ENCODE measurements at regions not wholly inside any gene's neighbourhood (a gene's known extent, or its start where the extent isn't known, plus 50 kb on each side); places are given as distances from the start of the nearest gene placed in this dataset.
A peak's percentile ranks its signal among the peaks of the same experiment; 100 is the strongest.

DNA sequence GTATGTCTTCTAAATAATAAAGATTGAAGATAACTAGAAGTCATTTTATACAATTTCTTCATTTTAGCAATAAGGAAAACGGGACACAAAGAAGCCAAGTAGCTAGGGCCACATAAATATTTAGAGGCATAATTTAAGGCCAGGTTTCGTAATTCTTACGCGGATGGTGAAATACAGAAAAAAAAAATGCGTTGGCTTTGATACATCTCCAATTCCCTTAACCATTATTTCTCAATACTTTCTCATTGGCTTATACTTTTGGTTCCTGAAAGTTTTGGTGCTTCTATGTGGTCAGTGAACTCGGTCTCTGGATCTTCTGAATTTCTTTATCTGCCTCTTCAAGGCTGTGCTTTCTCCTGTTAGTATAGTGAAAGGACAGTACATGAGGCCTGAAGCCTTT is 888.1 kb downstream of the KCNJ2 start:
- TF ChIP-seq, protein P1, sequence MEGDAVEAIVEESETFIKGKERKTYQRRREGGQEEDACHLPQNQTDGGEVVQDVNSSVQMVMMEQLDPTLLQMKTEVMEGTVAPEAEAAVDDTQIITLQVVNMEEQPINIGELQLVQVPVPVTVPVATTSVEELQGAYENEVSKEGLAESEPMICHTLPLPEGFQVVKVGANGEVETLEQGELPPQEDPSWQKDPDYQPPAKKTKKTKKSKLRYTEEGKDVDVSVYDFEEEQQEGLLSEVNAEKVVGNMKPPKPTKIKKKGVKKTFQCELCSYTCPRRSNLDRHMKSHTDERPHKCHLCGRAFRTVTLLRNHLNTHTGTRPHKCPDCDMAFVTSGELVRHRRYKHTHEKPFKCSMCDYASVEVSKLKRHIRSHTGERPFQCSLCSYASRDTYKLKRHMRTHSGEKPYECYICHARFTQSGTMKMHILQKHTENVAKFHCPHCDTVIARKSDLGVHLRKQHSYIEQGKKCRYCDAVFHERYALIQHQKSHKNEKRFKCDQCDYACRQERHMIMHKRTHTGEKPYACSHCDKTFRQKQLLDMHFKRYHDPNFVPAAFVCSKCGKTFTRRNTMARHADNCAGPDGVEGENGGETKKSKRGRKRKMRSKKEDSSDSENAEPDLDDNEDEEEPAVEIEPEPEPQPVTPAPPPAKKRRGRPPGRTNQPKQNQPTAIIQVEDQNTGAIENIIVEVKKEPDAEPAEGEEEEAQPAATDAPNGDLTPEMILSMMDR (conservative IDR thresholded peaks at IDR 0.05; ENCODE audit: low read depth, low read length): no peak
- H3K4me3 ChIP-seq (ENCODE audit: low read depth, low read length): no peak overlapping the region
- DNase-seq (ENCODE audit: low read depth): no peak

DNA sequence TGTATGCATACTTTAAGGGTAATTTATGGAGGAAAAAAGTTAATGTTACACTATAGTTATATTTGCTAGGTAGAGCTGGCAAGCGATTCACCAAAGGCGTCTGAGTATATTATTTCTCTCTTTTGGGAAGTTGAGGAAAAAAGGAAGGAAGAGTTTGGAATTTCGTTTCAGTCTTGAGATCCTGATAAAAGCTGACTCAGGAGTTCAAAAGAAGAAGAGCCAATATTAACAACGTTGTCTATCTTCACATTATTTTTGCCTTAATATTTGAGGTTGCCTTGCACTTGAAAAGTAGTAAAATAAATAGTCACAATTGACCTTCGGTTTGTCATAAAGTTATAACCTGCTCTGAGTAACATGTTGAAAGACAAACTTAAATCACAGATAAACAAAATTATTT is 888.6 kb downstream of the KCNJ2 start:
- no peak for DNase-seq (ENCODE audit: low read depth)
- TF ChIP-seq, protein P1 (conservative IDR thresholded peaks at IDR 0.05; ENCODE audit: low read depth, low read length): no peak
- H3K4me3 ChIP-seq (ENCODE audit: low read depth, low read length): no peak overlapping the region

DNA sequence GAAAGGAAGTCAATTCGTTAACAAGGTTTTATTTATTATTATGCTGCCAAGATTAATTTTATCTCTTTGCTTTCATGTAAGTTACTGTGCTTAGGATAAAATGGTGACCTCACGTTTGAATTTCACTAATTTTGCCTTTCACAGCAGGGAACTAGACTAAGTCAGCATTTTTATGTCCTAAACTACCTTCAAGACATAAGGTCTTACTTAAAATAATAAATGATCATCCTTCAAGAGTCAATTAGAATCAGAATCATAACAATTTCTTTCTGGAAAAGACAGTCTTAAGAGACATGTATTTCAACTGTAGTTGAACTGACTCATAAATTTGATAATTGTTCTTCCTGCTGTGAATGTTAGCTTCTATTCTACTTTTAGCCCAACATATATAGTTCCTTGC is 893.8 kb downstream of the KCNJ2 start:
- H3K4me3 ChIP-seq (ENCODE audit: low read depth, low read length): no peak overlapping the region
- TF ChIP-seq, protein P1 (conservative IDR thresholded peaks at IDR 0.05; ENCODE audit: low read depth, low read length): no peak
- peak; percentile 16 for DNase-seq (ENCODE audit: low read depth)

DNA sequence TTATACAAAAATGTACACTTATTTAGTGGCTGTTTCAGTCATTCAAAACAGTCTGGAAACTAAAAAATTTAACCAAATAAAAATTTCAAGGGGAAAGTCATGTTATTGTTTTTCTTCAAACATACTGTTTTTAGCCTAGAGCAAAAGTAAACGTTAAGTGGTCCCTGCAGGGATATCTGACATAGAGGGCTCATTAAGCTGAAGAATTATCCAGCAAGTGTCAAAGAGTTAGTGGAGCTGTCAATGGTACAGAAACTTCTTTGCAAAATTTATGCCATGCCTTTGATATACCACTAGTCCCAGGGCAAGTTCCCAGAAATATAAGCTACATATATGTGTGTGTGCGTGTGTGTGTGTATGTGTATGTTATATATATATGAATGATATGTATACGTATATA is 894.2 kb downstream of the KCNJ2 start:
- TF ChIP-seq, protein P1 (conservative IDR thresholded peaks at IDR 0.05; ENCODE audit: low read depth, low read length): no peak

DNA sequence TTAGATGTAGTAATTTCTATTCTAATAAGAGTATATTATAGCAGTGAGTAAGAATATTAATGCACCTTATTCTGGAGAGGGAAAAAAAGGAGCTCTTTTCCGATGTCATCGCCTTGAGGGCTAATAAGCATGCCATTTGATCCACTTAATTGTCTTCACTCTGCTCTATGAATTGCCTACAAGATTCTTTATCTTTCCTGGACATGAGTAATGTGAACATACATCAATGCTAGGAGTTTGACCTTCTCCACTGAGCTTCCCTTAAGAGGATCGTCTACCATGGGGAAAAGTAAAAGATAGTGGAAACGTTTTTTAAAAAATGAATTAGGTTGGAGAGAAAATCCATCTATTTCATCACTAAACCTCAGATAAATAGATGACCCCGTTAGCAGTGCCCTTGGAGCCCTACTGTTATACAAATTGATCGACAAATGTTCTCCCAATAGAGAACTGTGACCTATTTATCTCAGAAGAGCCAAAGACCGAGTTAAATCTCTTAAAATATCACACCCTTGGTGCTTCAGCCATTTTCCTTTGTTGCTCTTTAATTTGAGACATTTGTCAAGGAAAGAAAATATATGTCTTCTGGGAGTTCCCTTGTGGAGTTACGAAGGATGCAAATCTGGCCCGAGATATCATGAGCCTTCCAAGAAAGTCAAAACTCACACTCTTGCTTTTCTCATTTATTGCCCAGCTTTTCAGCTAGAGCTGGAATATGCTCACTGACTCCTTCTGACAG is 898.5 kb downstream of the KCNJ2 start:
- no peak for DNase-seq (ENCODE audit: low read depth)
- TF ChIP-seq, protein P1 (conservative IDR thresholded peaks at IDR 0.05; ENCODE audit: low read depth, low read length): no peak
- no peak overlapping the region for H3K4me3 ChIP-seq (ENCODE audit: low read depth, low read length)

More for the DNA sequence above, 894.2 kb downstream of the KCNJ2 start:
- H3K4me3 ChIP-seq (ENCODE audit: low read depth, low read length): no peak overlapping the region
- DNase-seq (ENCODE audit: low read depth): no peak

DNA sequence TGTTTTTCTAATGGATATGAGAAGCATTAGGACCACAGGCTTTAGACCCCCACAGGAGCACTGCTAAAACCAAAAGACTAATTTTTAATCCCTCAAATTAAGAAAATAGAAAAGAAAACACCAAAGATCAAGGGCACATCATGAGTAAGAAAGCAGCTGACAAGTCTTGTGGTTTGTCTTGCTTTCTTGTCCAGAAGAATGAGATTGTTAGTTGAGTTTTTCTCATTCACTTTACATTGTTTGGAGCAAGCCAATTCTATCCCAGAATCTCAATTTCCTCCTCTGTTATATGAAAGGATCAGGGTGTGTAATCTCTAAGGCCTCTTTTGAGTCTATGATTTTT is 899.0 kb downstream of the KCNJ2 start:
- H3K4me3 ChIP-seq (ENCODE audit: low read depth, low read length): no peak overlapping the region
- DNase-seq (ENCODE audit: low read depth): peak; percentile 60
- TF ChIP-seq, protein P1 (conservative IDR thresholded peaks at IDR 0.05; ENCODE audit: low read depth, low read length): no peak

DNA sequence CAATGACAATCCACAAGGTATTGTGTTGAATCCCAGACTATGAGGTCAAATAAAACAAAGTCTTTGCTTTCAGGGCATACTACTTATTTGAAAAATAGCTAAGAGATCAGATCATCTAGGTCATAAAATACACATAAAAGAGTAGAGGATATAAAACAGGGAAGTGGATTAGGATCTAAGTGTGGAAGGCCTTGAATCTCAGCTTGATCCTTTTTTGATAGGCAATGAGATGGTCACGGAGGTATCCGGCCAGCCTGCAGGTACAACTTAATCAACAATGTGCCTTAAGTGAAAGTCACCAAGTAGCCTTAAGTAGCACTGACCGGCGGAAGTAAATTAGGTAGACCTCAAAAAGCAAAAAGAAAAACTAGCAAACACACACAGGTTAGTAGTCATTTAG is 901.7 kb downstream of the KCNJ2 start:
- TF ChIP-seq, protein P1 (conservative IDR thresholded peaks at IDR 0.05; ENCODE audit: low read depth, low read length): no peak
- no peak overlapping the region for H3K4me3 ChIP-seq (ENCODE audit: low read depth, low read length)
- DNase-seq (ENCODE audit: low read depth): no peak
